ENCODE measurements at regions not wholly inside any gene's neighbourhood (a gene's known extent, or its start where the extent isn't known, plus 50 kb on each side); places are given as distances from the start of the nearest gene placed in this dataset.
"Not testable (repeated sequence)": the region's sequence is repeated elsewhere in the genome, so short reads cannot be mapped to it uniquely, and the experiment has no call there.

DNA sequence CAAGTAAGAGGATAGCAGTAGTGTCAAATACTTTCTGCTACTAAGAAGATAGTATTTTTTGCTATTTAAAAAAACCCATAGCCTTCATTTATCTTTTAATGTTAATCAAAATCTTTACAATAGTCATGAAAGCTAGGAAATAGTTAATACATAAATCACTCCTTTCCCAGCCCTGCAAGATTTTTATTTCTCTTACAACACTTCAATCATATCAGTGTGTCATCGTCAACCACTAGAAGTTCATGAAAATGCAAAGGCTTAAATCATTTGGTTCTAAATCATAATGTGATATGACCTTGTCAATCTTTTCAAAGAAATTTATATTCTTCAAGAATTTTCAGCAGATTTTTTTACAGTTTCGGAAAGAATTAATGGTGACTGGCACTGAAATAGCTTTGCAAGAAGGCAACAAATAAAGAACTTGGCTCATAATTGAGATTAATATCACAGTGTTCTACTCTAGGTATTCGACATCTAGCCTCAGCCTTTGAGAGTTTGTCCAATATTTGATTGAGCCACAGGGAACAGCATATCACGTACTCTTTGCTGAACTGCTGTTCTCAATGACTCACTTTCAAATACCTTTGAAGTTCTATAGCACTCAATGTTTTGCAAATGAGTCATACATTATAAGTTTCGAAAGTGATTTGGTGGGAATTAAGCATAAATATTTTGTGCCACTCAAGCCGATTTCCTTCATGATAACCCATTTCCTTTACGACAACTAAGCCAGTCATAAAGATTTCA is 384.0 kb upstream of the FOXG1 start:
- H3K27me3 ChIP-seq (replicated peaks; ENCODE audit: insufficient read depth, low read depth, low read length, poor library complexity): no peaks in the 10 kb centered on the region
- H3K4me1 ChIP-seq (ENCODE audit: insufficient read depth, low read length, poor library complexity, severe bottlenecking): no peaks in the 10 kb centered on the region
- intact Hi-C loops (cut with micrococcal nuclease; ENCODE audit: unreplicated experiment): no loop called here
- no TSS peak for BruUV-seq (replicated peaks)
- CTCF ChIA-PET: no interaction called here
- H3K27ac ChIP-seq (ENCODE audit: low read depth, low read length, poor library complexity, severe bottlenecking): no peak overlapping the region
- TF ChIP-seq EZH2 (IDR thresholded peaks at IDR 0.05; ENCODE audit: borderline replicate concordance, low read depth, low read length, poor library complexity, severe bottlenecking): no peak
- TF ChIP-seq, protein P1, sequence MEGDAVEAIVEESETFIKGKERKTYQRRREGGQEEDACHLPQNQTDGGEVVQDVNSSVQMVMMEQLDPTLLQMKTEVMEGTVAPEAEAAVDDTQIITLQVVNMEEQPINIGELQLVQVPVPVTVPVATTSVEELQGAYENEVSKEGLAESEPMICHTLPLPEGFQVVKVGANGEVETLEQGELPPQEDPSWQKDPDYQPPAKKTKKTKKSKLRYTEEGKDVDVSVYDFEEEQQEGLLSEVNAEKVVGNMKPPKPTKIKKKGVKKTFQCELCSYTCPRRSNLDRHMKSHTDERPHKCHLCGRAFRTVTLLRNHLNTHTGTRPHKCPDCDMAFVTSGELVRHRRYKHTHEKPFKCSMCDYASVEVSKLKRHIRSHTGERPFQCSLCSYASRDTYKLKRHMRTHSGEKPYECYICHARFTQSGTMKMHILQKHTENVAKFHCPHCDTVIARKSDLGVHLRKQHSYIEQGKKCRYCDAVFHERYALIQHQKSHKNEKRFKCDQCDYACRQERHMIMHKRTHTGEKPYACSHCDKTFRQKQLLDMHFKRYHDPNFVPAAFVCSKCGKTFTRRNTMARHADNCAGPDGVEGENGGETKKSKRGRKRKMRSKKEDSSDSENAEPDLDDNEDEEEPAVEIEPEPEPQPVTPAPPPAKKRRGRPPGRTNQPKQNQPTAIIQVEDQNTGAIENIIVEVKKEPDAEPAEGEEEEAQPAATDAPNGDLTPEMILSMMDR (conservative IDR thresholded peaks at IDR 0.05; ENCODE audit: low read depth, low read length): no peak
- H3K4me3 ChIP-seq (ENCODE audit: low read depth, low read length, poor library complexity, severe bottlenecking): no peak overlapping the region
- no peaks in the 10 kb centered on the region for H3K36me3 ChIP-seq (ENCODE audit: insufficient read depth, low read length, poor library complexity, severe bottlenecking)
- H3K9me3 ChIP-seq (ENCODE audit: low read depth, low read length, poor library complexity, severe bottlenecking): no peaks in the 10 kb centered on the region
- POLR2A ChIA-PET (ENCODE audit: low non-redundant PET): no interaction called here
- DNase-seq (ENCODE audit: low spot score): peak; percentile 65

DNA sequence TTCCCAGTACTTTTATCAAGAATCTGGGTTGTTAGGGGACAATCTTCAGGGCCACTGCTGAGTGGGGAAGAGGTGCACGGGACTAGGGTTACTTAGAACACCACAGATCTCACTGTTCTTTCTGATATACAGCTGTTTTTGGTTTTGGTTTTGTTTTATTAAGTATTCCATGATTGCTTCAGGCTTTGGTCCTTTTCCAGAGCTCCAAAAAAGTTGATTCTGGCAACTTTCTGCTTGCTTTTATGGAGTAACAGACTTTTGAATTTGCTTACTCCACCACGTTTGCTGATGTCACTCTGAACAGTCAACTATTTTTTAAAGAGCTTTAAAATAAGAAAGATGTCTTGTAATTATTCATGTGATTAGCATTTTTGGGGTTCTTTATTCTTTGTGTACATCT is 368.1 kb upstream of the FOXG1 start:
- ChIA-PET POLR2A (ENCODE audit: low non-redundant PET) (no interaction called here), CTCF (no interaction called here)
- TF ChIP-seq EZH2 (IDR thresholded peaks at IDR 0.05; ENCODE audit: borderline replicate concordance, low read depth, low read length, poor library complexity, severe bottlenecking): no peak
- TF ChIP-seq, protein P1 (conservative IDR thresholded peaks at IDR 0.05; ENCODE audit: low read depth, low read length): no peak
- no peaks in the 10 kb centered on the region for H3K27me3 ChIP-seq (replicated peaks; ENCODE audit: insufficient read depth, low read depth, low read length, poor library complexity)
- intact Hi-C loops (cut with micrococcal nuclease; ENCODE audit: unreplicated experiment): no loop called here
- no peaks in the 10 kb centered on the region for H3K4me1 ChIP-seq (ENCODE audit: insufficient read depth, low read length, poor library complexity, severe bottlenecking)
- no TSS peak for BruUV-seq (replicated peaks)
- no peak overlapping the region for H3K27ac ChIP-seq (ENCODE audit: low read depth, low read length, poor library complexity, severe bottlenecking)
- H3K9me3 ChIP-seq (ENCODE audit: low read depth, low read length, poor library complexity, severe bottlenecking): peaks cover 3% of the 10 kb centered on the region
- H3K4me3 ChIP-seq (ENCODE audit: low read depth, low read length, poor library complexity, severe bottlenecking): no peak overlapping the region
- H3K36me3 ChIP-seq (ENCODE audit: insufficient read depth, low read length, poor library complexity, severe bottlenecking): no peaks in the 10 kb centered on the region
- no peak for DNase-seq (ENCODE audit: low spot score)

DNA sequence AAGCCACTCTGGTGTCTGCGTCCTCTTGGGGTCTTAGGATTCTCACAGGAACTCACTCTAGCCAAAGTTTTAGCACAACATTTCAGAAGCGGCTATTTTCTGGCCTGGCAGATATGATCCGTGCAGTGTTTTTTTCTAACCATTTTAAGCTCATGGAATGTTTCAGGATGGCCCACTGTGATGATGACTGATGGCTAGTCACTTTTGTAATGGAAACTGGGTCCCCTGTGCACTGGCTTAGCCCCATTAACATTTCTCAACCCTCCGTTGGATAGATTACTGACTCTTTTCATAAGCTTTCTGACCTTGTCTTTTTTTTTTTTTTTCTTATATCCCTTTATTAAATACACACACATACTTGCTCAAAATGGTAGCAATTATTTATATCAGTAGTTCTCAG is 364.9 kb upstream of the FOXG1 start:
- intact Hi-C loops (cut with micrococcal nuclease; ENCODE audit: unreplicated experiment); H3K9me3 ChIP-seq (ENCODE audit: low read depth, low read length, poor library complexity, severe bottlenecking); H3K27me3 ChIP-seq (replicated peaks; ENCODE audit: insufficient read depth, low read depth, low read length, poor library complexity); DNase-seq (ENCODE audit: low spot score); H3K4me3 ChIP-seq (ENCODE audit: low read depth, low read length, poor library complexity, severe bottlenecking); H3K36me3 ChIP-seq (ENCODE audit: insufficient read depth, low read length, poor library complexity, severe bottlenecking); POLR2A ChIA-PET (ENCODE audit: low non-redundant PET); H3K27ac ChIP-seq (ENCODE audit: low read depth, low read length, poor library complexity, severe bottlenecking); BruUV-seq (replicated peaks); H3K4me1 ChIP-seq (ENCODE audit: insufficient read depth, low read length, poor library complexity, severe bottlenecking); CTCF ChIA-PET: not testable (repeated sequence)

DNA sequence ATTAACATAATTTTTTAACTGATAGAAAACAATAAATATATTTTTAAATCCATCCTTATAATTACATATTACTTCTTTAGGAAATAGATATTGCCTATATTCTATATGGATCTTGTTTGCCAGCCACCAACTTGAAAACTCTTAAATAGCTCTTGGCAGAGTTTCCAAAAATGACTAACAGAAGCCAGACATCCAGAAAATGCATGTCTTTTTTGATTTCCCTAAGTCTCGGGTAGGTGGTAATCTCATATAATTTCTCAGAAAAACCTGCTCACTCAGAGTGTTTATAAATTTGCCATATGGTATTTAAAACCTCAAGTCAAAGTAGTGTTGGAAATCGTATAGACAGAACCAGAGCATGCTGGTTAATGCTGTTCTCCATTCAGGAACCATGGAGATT is 360.4 kb upstream of the FOXG1 start:
- no peaks in the 10 kb centered on the region for H3K27me3 ChIP-seq (replicated peaks; ENCODE audit: insufficient read depth, low read depth, low read length, poor library complexity)
- BruUV-seq (replicated peaks): no TSS peak
- CTCF ChIA-PET: no interaction called here
- intact Hi-C loops (cut with micrococcal nuclease; ENCODE audit: unreplicated experiment): no loop called here
- no peak for TF ChIP-seq EZH2 (IDR thresholded peaks at IDR 0.05; ENCODE audit: borderline replicate concordance, low read depth, low read length, poor library complexity, severe bottlenecking)
- TF ChIP-seq, protein P1 (conservative IDR thresholded peaks at IDR 0.05; ENCODE audit: low read depth, low read length): no peak
- H3K9me3 ChIP-seq (ENCODE audit: low read depth, low read length, poor library complexity, severe bottlenecking): no peaks in the 10 kb centered on the region
- H3K4me1 ChIP-seq (ENCODE audit: insufficient read depth, low read length, poor library complexity, severe bottlenecking): no peaks in the 10 kb centered on the region
- H3K36me3 ChIP-seq (ENCODE audit: insufficient read depth, low read length, poor library complexity, severe bottlenecking): no peaks in the 10 kb centered on the region
- no peak for DNase-seq (ENCODE audit: low spot score)
- no peak overlapping the region for H3K4me3 ChIP-seq (ENCODE audit: low read depth, low read length, poor library complexity, severe bottlenecking)
- H3K27ac ChIP-seq (ENCODE audit: low read depth, low read length, poor library complexity, severe bottlenecking): no peak overlapping the region
- POLR2A ChIA-PET (ENCODE audit: low non-redundant PET): no interaction called here

Data from A673 (cell line).